HEK293 (cell line): ENCODE measurements at regions not wholly inside any gene's neighbourhood (a gene's known extent, or its start where the extent isn't known, plus 50 kb on each side); places are given as distances from the start of the nearest gene placed in this dataset.

Experiments
- CTCF ChIA-PET: fragments of 350-600 bp; formaldehyde crosslinking; extraction: SDS; loops from one replicate; lab custom pipeline; 2021; ENCODE audit warnings: antibody characterized with exemption; lab: Yijun Ruan, JAX
- POLR2A ChIA-PET: fragments of 300-600 bp; formaldehyde crosslinking; extraction: SDS; loops from one replicate; lab custom pipeline; 2020; ENCODE audit warnings: antibody characterized with exemption, inconsistent platforms; lab: Yijun Ruan, JAX
- H3K27ac ChIP-seq: fragments of 200-500 bp; sonication (Bioruptor generic); 2 replicates; pipeline ENCODE4 v1.5.1; 2014; ENCODE audit warnings: low read depth, low read length, control low read depth, inconsistent platforms; ENCODE audit errors: extremely low read depth
- H3K36me3 ChIP-seq, 2 experiments: fragments of 200-500 bp in 1 of 2; sonication (Bioruptor generic) in 1 of 2; 1 replicate in 1 of 2; 2 replicates in 1 of 2; pipeline ENCODE4 v1.5.1; 2014 to 2017; ENCODE audit warnings: inconsistent platforms in 2 of 2, low read length in 2 of 2; ENCODE audit not compliant: control insufficient read depth in 2 of 2, insufficient read depth in 1 of 2
- H3K4me1 ChIP-seq: fragments of 200-500 bp; sonication (Bioruptor generic); 2 replicates; pipeline ENCODE4 v1.5.1; 2014; ENCODE audit warnings: mild to moderate bottlenecking, low read length, inconsistent platforms; ENCODE audit not compliant: control insufficient read depth, insufficient read depth
- H3K4me3 ChIP-seq: 2 replicates; pipeline ENCODE4 v1.5.1; 2011; ENCODE audit warnings: low read depth, mild to moderate bottlenecking, control low read depth, low read length, moderate library complexity
- H3K9me3 ChIP-seq: fragments of 200-500 bp; sonication (Bioruptor generic); 2 replicates; pipeline ENCODE4 v1.5.1; 2014; ENCODE audit warnings: low read depth, low read length, inconsistent platforms; ENCODE audit not compliant: control insufficient read depth, insufficient read depth
- BCL6B ChIP-seq: fragments of 450-650 bp; formaldehyde crosslinking; IDR thresholded peaks from 2 replicates; pipeline ENCODE4 v1.5.1; 2017; ENCODE audit warnings: missing biosample characterization, missing genetic modification characterization
- MEIS1 ChIP-seq: sonication (generic); formaldehyde crosslinking; IDR thresholded peaks from 2 replicates; pipeline ENCODE4 v1.8.1; 2022; ENCODE audit warnings: missing genetic modification reagents, mild to moderate bottlenecking, borderline replicate concordance
- PRDM1 ChIP-seq: fragments of 450-650 bp; formaldehyde crosslinking; IDR thresholded peaks from 2 replicates; pipeline ENCODE4; 2016; ENCODE audit warnings: missing biosample characterization, missing genetic modification characterization
- PRDM6 ChIP-seq: fragments of 450-650 bp; formaldehyde crosslinking; IDR thresholded peaks from 2 replicates; pipeline ENCODE4 v1.5.1; 2017; ENCODE audit warnings: missing biosample characterization, missing genetic modification characterization
- ZBTB48 ChIP-seq: fragments of 450-650 bp; formaldehyde crosslinking; IDR thresholded peaks from 2 replicates; pipeline ENCODE4 v1.5.1; 2016; ENCODE audit warnings: missing biosample characterization, missing genetic modification characterization
- ZBTB8A ChIP-seq: fragments of 450-650 bp; formaldehyde crosslinking; IDR thresholded peaks from 2 replicates; pipeline ENCODE4 v1.5.1; 2016; ENCODE audit warnings: missing biosample characterization, missing genetic modification characterization
- ZFP41 ChIP-seq: fragments of 450-650 bp; formaldehyde crosslinking; IDR thresholded peaks from 2 replicates; pipeline ENCODE4 v1.5.1; 2016; ENCODE audit warnings: missing biosample characterization, missing genetic modification characterization, borderline replicate concordance
- ZNF112 ChIP-seq: fragments of 450-650 bp; formaldehyde crosslinking; IDR thresholded peaks from 2 replicates; pipeline ENCODE4 v1.5.0; 2017; ENCODE audit warnings: missing biosample characterization, missing genetic modification characterization
- ZNF132 ChIP-seq: fragments of 450-650 bp; formaldehyde crosslinking; IDR thresholded peaks from 2 replicates; pipeline ENCODE4 v1.5.1; 2017; ENCODE audit warnings: missing biosample characterization, missing genetic modification characterization, borderline replicate concordance
- ZNF174 ChIP-seq: fragments of 450-650 bp; formaldehyde crosslinking; IDR thresholded peaks from 2 replicates; pipeline ENCODE4 v1.5.0; 2017; ENCODE audit warnings: missing biosample characterization, mild to moderate bottlenecking, missing genetic modification characterization
- ZNF184 ChIP-seq: fragments of 450-650 bp; IDR thresholded peaks from 2 replicates; pipeline ENCODE4 v1.5.1; 2018; ENCODE audit warnings: missing biosample characterization, mild to moderate bottlenecking, missing genetic modification characterization
- ZNF214 ChIP-seq: fragments of 450-650 bp; formaldehyde crosslinking; IDR thresholded peaks from 2 replicates; pipeline ENCODE4 v1.5.1; 2017; ENCODE audit warnings: missing biosample characterization, mild to moderate bottlenecking, missing genetic modification characterization, borderline replicate concordance
- ZNF223 ChIP-seq: fragments of 450-650 bp; formaldehyde crosslinking; IDR thresholded peaks from 2 replicates; pipeline ENCODE4 v1.5.1; 2016; ENCODE audit warnings: missing biosample characterization, missing genetic modification characterization
- ZNF26 ChIP-seq: fragments of 450-650 bp; formaldehyde crosslinking; IDR thresholded peaks from 2 replicates; pipeline ENCODE4 v1.5.1; 2016; ENCODE audit warnings: missing biosample characterization, missing genetic modification characterization
- ZNF302 ChIP-seq: fragments of 450-650 bp; formaldehyde crosslinking; IDR thresholded peaks from 2 replicates; pipeline ENCODE4 v1.5.1; 2016; ENCODE audit warnings: missing biosample characterization, missing genetic modification characterization, low read depth
- ZNF341 ChIP-seq: fragments of 450-650 bp; formaldehyde crosslinking; IDR thresholded peaks from 2 replicates; pipeline ENCODE4; 2016; ENCODE audit warnings: low read depth, missing biosample characterization, missing genetic modification characterization
- ZNF350 ChIP-seq: fragments of 450-650 bp; formaldehyde crosslinking; IDR thresholded peaks from 2 replicates; pipeline ENCODE4 v1.5.0; 2017; ENCODE audit warnings: missing biosample characterization, mild to moderate bottlenecking, missing genetic modification characterization
- ZNF366 ChIP-seq: fragments of 450-650 bp; formaldehyde crosslinking; conservative IDR thresholded peaks from 2 replicates; pipeline ENCODE4 v1.5.1; 2016; ENCODE audit warnings: missing biosample characterization, missing genetic modification characterization
- ZNF548 ChIP-seq: fragments of 450-650 bp; formaldehyde crosslinking; IDR thresholded peaks from 2 replicates; pipeline ENCODE4 v1.5.1; 2016; ENCODE audit warnings: missing biosample characterization, missing genetic modification characterization
- ZNF558 ChIP-seq: fragments of 450-650 bp; formaldehyde crosslinking; IDR thresholded peaks from 2 replicates; pipeline ENCODE4 v1.5.1; 2016; ENCODE audit warnings: missing biosample characterization, missing genetic modification characterization
- ZNF560 ChIP-seq: fragments of 450-650 bp; formaldehyde crosslinking; IDR thresholded peaks from 2 replicates; pipeline ENCODE4 v1.5.1; 2017; ENCODE audit warnings: missing biosample characterization, missing genetic modification characterization, borderline replicate concordance
- ZNF626 ChIP-seq: fragments of 450-650 bp; sonication (Bioruptor Pico); formaldehyde crosslinking; IDR thresholded peaks from 2 replicates; pipeline ENCODE4 v1.5.1; 2018; ENCODE audit warnings: missing biosample characterization, missing genetic modification characterization, inconsistent platforms
- ZNF645 ChIP-seq: fragments of 450-650 bp; formaldehyde crosslinking; IDR thresholded peaks from 2 replicates; pipeline ENCODE4; 2016; ENCODE audit warnings: missing biosample characterization, missing genetic modification characterization
- ZNF785 ChIP-seq: fragments of 450-650 bp; formaldehyde crosslinking; IDR thresholded peaks from 2 replicates; pipeline ENCODE4 v1.5.1; 2016; ENCODE audit warnings: missing biosample characterization, missing genetic modification characterization
- ZSCAN18 ChIP-seq: fragments of 450-650 bp; formaldehyde crosslinking; IDR thresholded peaks from 2 replicates; pipeline ENCODE4 v1.5.1; 2016; ENCODE audit warnings: missing biosample characterization, missing genetic modification characterization
- ZSCAN30 ChIP-seq: fragments of 450-650 bp; IDR thresholded peaks from 2 replicates; pipeline ENCODE4 v1.5.1; 2018; ENCODE audit warnings: missing biosample characterization, mild to moderate bottlenecking, missing genetic modification characterization, moderate library complexity

GRCh38 chr6:113293423-113293740 lies 563.8 kb upstream of the MARCKS start:
- Histone ChIP-seq H3K4me1 (no peaks in the 10 kb centered on the region), H3K9me3 (no peaks in the 10 kb centered on the region), H3K36me3 (no peaks in the 10 kb centered on the region), H3K27ac (no peak overlapping the region), H3K4me3 (no peak overlapping the region)
- TF ChIP-seq ZNF341 (tag by site-specific recombination) (no peak), ZNF26 (tag by site-specific recombination) (no peak), ZNF174 (tag by site-specific recombination) (no peak), ZNF302 (tag by site-specific recombination) (no peak), ZNF350 (tag by site-specific recombination) (no peak), ZNF132 (tag by site-specific recombination) (no peak), ZNF626 (tag by site-specific recombination) (no peak), MEIS1 (no peak), ZNF785 (no peak), ZSCAN30 (tag by site-specific recombination) (no peak), ZNF366 (no peak), ZFP41 (tag by site-specific recombination) (no peak), PRDM1 (tag by site-specific recombination) (no peak), ZNF184 (tag by site-specific recombination) (no peak), PRDM6 (no peak), ZSCAN18 (tag by site-specific recombination) (no peak), ZNF560 (tag by site-specific recombination) (no peak), ZBTB48 (no peak)
- ChIA-PET POLR2A (no interaction called here), CTCF (interaction anchor here (0.5 kb wide), 1 partner anchor 158 kb away, joined by 4 read pairs; no protein-coding TSS in a partner anchor)

- CTCF ChIA-PET = interaction anchor here (0.6 kb wide), 1 partner anchor 131 kb away, joined by 4 read pairs; no protein-coding TSS in a partner anchor
- no peaks in the 10 kb centered on the region for H3K36me3 ChIP-seq
- H3K27ac ChIP-seq = no peak overlapping the region
- no peaks in the 10 kb centered on the region for H3K9me3 ChIP-seq
- H3K4me1 ChIP-seq = no peaks in the 10 kb centered on the region
- POLR2A ChIA-PET = no interaction called here
- H3K4me3 ChIP-seq = no peak overlapping the region
- TF ChIP-seq ZNF558 (tag by site-specific recombination) (no peak), ZNF214 (tag by site-specific recombination) (no peak), ZNF112 (tag by site-specific recombination) (no peak), ZNF645 (tag by site-specific recombination) (no peak), BCL6B (tag by site-specific recombination) (no peak), ZBTB8A (tag by site-specific recombination) (no peak), ZBTB48 (no peak), ZNF223 (tag by site-specific recombination) (no peak), ZNF548 (tag by site-specific recombination) (no peak)
Measured at GRCh38 chr6:113299531-113299930, 557.6 kb upstream of the MARCKS start.
